Lower leg skin (tissue), 4 donors: ENCODE measurements at regions not wholly inside any gene's neighbourhood (a gene's known extent, or its start where the extent isn't known, plus 50 kb on each side); places are given as distances from the start of the nearest gene placed in this dataset.

ENCODE experiments used
- DNase-seq, 2 donors: peaks; one replicate each; pipeline ENCODE4 v3.0.0-alpha.2; 2019; ENCODE audit warnings: low spot score in 2 of 2
- H3K4me3 ChIP-seq: fragments of 200-600 bp; sonication (generic); 2 replicates; pipeline ENCODE4 v1.5.1; 2017; ENCODE audit warnings: mild to moderate bottlenecking, low read depth; ENCODE audit not compliant: poor library complexity, severe bottlenecking
- CTCF ChIP-seq, 3 donors: fragments of 450-650 bp; IDR thresholded peaks; one replicate each; pipeline ENCODE4 v1.5.1; 2016; ENCODE audit warnings: antibody characterized with exemption in 3 of 3, mild to moderate bottlenecking in 3 of 3, moderate library complexity in 2 of 3
- POLR2A ChIP-seq, 2 donors: fragments of 450-650 bp; IDR thresholded peaks; one replicate each; pipeline ENCODE4 v1.6.1; 2016 to 2017; ENCODE audit warnings: antibody characterized with exemption in 2 of 2, mild to moderate bottlenecking in 1 of 2, moderate library complexity in 1 of 2
- WGBS, 2 donors: methylation state at CpG; one replicate each; pipeline ENCODE4 v1.1.5; 2018; 5-methylcytosine and 5-hydroxymethylcytosine counted together
- intact Hi-C: fragments of 100-400 bp; cut with DNase I; formaldehyde crosslinking; loops from one replicate; pipeline ENCODE4 v1.15.0; 2023; ENCODE audit warnings: low total_unique reads

DNA sequence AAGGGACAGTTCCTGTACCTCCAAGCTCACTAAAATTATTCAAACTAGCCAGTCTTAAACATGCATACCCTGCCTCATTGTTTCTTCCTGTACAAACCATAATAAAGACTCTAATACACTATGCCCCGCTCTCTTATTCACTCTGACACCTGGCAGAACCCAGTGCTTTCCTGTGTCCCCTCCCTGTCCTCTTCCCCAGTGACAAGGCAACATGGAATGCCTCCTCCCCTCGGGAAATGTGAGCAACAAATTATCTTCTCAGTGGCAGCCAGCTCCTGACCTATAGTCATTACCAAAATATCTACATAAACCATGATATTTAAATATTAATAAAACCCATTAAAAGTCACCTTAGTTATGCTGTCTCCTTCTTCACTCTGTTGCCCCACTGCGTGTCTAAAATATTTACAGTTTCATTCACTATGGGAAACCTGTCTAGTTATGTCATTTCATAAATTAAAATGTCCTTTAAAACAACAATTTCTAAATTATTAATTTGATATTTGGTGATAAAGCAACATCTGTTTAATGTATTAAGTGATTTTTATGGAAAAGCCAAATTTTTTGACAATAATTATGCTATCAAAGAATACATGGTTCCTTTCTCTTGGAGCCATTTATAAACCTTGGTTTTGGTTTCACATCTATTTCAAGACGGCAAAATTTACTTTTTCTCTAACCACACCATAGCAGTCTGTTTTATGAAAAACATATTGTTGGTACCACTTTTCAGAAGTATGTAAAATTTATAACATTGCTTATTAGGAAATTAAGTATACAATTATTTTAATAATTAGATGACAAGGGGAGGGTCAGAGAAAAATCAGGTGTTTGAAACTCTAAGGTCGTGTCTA, 1355.2 kb downstream of the XPNPEP1 start:
- no peak for DNase-seq
- TF ChIP-seq POLR2A (IDR thresholded peaks at IDR 0.05), result no peak
- TF ChIP-seq CTCF (IDR thresholded peaks at IDR 0.05), result no peak
- no peak overlapping the region for H3K4me3 ChIP-seq
- intact Hi-C loops, result no loop called here
- WGBS, 2 donors, result 57 to 66% methylated on average over 5 of the region's 5 CpGs

GRCh38 chr10:108566316-108567107, 1356.8 kb downstream of the XPNPEP1 start:
- intact Hi-C loops, result no loop called here
- DNase-seq, result no peak
- H3K4me3 ChIP-seq, result no peak overlapping the region
- no peak for TF ChIP-seq CTCF (IDR thresholded peaks at IDR 0.05)
- no peak for TF ChIP-seq POLR2A (IDR thresholded peaks at IDR 0.05)
- 91 to 95% methylated on average over 22 to 30 of the region's 33 CpGs for WGBS, 2 donors

- H3K4me3 ChIP-seq, result no peak overlapping the region
- intact Hi-C loops, result no loop called here
- DNase-seq, result no peak
- TF ChIP-seq POLR2A (IDR thresholded peaks at IDR 0.05), result no peak
- no peak for TF ChIP-seq CTCF (IDR thresholded peaks at IDR 0.05)
These were observed 1361.2 kb downstream of the XPNPEP1 start for GRCh38 chr10:108562105-108562504.

- TF ChIP-seq CTCF (IDR thresholded peaks at IDR 0.05) (no peak), POLR2A (IDR thresholded peaks at IDR 0.05) (no peak)
- WGBS, 2 donors, result 8 to 17% methylated on average over 1 of the region's 1 CpG
- H3K4me3 ChIP-seq, result no peak overlapping the region
- intact Hi-C loops, result no loop called here
- DNase-seq, result no peak
These were observed 1361.7 kb downstream of the XPNPEP1 start for GRCh38 chr10:108561649-108562048.

DNA sequence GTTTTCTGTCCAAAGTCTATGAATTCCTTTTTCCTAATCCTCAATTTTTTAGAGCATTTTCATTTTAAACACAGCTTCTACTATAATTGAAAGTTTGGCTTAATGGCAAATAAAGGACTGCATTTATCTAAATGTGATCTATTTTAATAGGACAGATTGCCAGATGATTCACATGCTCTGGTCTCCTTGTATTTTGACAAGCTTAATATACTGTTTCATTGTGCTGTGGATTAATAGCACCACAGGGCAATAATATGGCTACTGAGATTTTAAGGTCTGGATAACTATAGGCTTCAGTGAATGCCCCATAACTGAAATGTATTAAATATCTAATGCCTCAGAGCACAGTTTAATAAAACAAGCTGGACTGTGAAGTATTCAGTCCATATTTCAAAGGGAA, 1362.8 kb downstream of the XPNPEP1 start:
- intact Hi-C loops, result no loop called here
- TF ChIP-seq POLR2A (IDR thresholded peaks at IDR 0.05) (no peak), CTCF (IDR thresholded peaks at IDR 0.05) (no peak)
- no peak overlapping the region for H3K4me3 ChIP-seq
- no peak for DNase-seq
